ENCODE measurements at regions not wholly inside any gene's neighbourhood (a gene's known extent, or its start where the extent isn't known, plus 50 kb on each side); places are given as distances from the start of the nearest gene placed in this dataset.

- TF ChIP-seq, protein P1, sequence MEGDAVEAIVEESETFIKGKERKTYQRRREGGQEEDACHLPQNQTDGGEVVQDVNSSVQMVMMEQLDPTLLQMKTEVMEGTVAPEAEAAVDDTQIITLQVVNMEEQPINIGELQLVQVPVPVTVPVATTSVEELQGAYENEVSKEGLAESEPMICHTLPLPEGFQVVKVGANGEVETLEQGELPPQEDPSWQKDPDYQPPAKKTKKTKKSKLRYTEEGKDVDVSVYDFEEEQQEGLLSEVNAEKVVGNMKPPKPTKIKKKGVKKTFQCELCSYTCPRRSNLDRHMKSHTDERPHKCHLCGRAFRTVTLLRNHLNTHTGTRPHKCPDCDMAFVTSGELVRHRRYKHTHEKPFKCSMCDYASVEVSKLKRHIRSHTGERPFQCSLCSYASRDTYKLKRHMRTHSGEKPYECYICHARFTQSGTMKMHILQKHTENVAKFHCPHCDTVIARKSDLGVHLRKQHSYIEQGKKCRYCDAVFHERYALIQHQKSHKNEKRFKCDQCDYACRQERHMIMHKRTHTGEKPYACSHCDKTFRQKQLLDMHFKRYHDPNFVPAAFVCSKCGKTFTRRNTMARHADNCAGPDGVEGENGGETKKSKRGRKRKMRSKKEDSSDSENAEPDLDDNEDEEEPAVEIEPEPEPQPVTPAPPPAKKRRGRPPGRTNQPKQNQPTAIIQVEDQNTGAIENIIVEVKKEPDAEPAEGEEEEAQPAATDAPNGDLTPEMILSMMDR (IDR thresholded peaks at IDR 0.05) = no peak
- TF ChIP-seq POLR2A (IDR thresholded peaks at IDR 0.05) = no peak
Measured at GRCh38 chr1:182292193-182292741, 99.3 kb downstream of the GLUL start.
